ENCODE measurements at regions not wholly inside any gene's neighbourhood (a gene's known extent, or its start where the extent isn't known, plus 50 kb on each side); places are given as distances from the start of the nearest gene placed in this dataset.

- TF ChIP-seq POLR2A (IDR thresholded peaks at IDR 0.05; ENCODE audit: low read length) = no peak
- TF ChIP-seq GATA1 (IDR thresholded peaks at IDR 0.05; ENCODE audit: low read depth, low read length) = no peak
Observed at GRCh38 chr17:47063475-47063874, 84.4 kb upstream of the RPRML start.

All from erythroblast (primary cell).